ENCODE measurements at regions not wholly inside any gene's neighbourhood (a gene's known extent, or its start where the extent isn't known, plus 50 kb on each side); places are given as distances from the start of the nearest gene placed in this dataset.

DNA sequence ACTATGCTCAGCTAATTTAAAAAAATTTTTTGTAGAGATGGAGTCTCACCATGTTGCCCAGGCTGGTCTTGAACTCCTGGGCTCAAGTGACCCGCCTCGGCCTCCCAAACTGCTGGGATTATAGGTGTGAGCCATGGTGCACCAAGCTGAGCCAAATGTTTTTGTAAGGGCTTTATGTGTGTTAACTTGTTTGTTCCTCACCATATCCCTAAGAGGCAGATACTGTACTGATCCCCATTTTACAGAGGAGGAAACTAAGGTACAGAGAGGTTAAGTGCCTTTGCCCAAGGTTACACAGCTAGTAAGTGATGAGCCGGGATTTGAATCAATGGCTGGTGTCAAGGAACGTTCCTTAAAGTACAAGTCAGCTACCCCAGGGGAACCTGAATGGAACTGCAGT is 85.3 kb upstream of the KLF7 start:
- H3K27ac ChIP-seq (ENCODE audit: low read depth in 1 of 2, low read length in 2 of 2) = no peak overlapping the region
- TF ChIP-seq FOXA2 (IDR thresholded peaks at IDR 0.05) = no peak
- no peak for TF ChIP-seq YY1 (IDR thresholded peaks at IDR 0.05)
- TF ChIP-seq, protein P1, sequence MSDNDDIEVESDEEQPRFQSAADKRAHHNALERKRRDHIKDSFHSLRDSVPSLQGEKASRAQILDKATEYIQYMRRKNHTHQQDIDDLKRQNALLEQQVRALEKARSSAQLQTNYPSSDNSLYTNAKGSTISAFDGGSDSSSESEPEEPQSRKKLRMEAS (IDR thresholded peaks at IDR 0.05) = no peak
- no peak for TF ChIP-seq GABPA (IDR thresholded peaks at IDR 0.05 in 1 of 2, conservative IDR thresholded peaks at IDR 0.05 in 1 of 2)
- TF ChIP-seq, protein P2, sequence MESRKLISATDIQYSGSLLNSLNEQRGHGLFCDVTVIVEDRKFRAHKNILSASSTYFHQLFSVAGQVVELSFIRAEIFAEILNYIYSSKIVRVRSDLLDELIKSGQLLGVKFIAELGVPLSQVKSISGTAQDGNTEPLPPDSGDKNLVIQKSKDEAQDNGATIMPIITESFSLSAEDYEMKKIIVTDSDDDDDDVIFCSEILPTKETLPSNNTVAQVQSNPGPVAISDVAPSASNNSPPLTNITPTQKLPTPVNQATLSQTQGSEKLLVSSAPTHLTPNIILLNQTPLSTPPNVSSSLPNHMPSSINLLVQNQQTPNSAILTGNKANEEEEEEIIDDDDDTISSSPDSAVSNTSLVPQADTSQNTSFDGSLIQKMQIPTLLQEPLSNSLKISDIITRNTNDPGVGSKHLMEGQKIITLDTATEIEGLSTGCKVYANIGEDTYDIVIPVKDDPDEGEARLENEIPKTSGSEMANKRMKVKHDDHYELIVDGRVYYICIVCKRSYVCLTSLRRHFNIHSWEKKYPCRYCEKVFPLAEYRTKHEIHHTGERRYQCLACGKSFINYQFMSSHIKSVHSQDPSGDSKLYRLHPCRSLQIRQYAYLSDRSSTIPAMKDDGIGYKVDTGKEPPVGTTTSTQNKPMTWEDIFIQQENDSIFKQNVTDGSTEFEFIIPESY (IDR thresholded peaks at IDR 0.05) = no peak
- H3K9ac ChIP-seq (ENCODE audit: low read depth in 1 of 2, low read length in 2 of 2) = no peak overlapping the region
- no peaks in the 10 kb centered on the region for H3K27me3 ChIP-seq (ENCODE audit: control insufficient read depth in 4 of 4, insufficient read depth in 4 of 4, low read length in 3 of 4)
- no peaks in the 10 kb centered on the region for H3K9me3 ChIP-seq (ENCODE audit: control insufficient read depth in 4 of 4, low read length in 3 of 4)
- H3K4me1 ChIP-seq (ENCODE audit: control insufficient read depth in 4 of 4, insufficient read depth in 4 of 4, low read length in 3 of 4) = no peaks in the 10 kb centered on the region
- H3K36me3 ChIP-seq (ENCODE audit: control insufficient read depth in 4 of 4, insufficient read depth in 3 of 4, low read depth in 1 of 4, low read length in 3 of 4) = no peaks in the 10 kb centered on the region
- no peak for DNase-seq (ENCODE audit: low spot score)
- 92% methylated on average over 4 of the region's 4 CpGs for WGBS
- H3K4me3 ChIP-seq (ENCODE audit: low read depth in 1 of 3, low read length in 3 of 3) = no peak overlapping the region

DNA sequence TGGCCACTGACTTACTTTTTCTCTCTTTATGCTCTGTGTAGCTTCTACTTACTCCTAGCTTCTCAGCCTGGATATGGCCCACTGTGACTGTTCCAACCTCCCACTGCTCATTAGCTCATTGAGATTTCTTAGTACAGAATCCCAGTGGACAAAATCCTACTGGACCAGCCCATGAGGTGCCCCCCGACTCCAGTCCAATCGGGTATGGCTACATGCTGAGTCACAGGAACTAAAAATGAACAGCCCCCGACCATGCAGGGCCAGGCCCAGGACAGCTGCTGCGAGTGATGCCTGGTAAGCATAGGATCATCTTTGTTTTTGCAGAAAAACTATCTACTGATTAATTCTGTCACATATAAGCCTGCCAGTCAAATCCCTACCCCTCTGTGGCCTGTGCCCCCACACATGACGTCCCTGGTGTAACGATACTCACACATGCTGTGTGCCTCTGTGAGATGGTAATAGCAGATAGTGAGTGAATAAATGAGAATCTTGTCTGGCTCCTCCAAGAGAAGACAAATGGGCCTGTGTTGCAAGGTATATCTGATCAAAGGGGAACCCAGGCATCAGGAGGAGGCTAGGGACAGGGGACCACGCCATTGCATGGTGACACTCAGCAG is 85.9 kb upstream of the KLF7 start:
- H3K4me3 ChIP-seq (ENCODE audit: low read depth in 1 of 3, low read length in 3 of 3) = no peak overlapping the region
- no peaks in the 10 kb centered on the region for H3K4me1 ChIP-seq (ENCODE audit: control insufficient read depth in 4 of 4, insufficient read depth in 4 of 4, low read length in 3 of 4)
- DNase-seq (ENCODE audit: low spot score) = no peak
- no peak overlapping the region for H3K9ac ChIP-seq (ENCODE audit: low read depth in 1 of 2, low read length in 2 of 2)
- H3K27ac ChIP-seq (ENCODE audit: low read depth in 1 of 2, low read length in 2 of 2) = no peak overlapping the region
- H3K9me3 ChIP-seq (ENCODE audit: control insufficient read depth in 4 of 4, low read length in 3 of 4) = no peaks in the 10 kb centered on the region
- WGBS = 90% methylated on average over 7 of the region's 7 CpGs
- TF ChIP-seq, protein P3, sequence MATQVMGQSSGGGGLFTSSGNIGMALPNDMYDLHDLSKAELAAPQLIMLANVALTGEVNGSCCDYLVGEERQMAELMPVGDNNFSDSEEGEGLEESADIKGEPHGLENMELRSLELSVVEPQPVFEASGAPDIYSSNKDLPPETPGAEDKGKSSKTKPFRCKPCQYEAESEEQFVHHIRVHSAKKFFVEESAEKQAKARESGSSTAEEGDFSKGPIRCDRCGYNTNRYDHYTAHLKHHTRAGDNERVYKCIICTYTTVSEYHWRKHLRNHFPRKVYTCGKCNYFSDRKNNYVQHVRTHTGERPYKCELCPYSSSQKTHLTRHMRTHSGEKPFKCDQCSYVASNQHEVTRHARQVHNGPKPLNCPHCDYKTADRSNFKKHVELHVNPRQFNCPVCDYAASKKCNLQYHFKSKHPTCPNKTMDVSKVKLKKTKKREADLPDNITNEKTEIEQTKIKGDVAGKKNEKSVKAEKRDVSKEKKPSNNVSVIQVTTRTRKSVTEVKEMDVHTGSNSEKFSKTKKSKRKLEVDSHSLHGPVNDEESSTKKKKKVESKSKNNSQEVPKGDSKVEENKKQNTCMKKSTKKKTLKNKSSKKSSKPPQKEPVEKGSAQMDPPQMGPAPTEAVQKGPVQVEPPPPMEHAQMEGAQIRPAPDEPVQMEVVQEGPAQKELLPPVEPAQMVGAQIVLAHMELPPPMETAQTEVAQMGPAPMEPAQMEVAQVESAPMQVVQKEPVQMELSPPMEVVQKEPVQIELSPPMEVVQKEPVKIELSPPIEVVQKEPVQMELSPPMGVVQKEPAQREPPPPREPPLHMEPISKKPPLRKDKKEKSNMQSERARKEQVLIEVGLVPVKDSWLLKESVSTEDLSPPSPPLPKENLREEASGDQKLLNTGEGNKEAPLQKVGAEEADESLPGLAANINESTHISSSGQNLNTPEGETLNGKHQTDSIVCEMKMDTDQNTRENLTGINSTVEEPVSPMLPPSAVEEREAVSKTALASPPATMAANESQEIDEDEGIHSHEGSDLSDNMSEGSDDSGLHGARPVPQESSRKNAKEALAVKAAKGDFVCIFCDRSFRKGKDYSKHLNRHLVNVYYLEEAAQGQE (IDR thresholded peaks at IDR 0.05) = no peak
- TF ChIP-seq, protein P1 (IDR thresholded peaks at IDR 0.05) = no peak
- TF ChIP-seq, protein P4, sequence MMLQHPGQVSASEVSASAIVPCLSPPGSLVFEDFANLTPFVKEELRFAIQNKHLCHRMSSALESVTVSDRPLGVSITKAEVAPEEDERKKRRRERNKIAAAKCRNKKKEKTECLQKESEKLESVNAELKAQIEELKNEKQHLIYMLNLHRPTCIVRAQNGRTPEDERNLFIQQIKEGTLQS (IDR thresholded peaks at IDR 0.05) = no peak
- TF ChIP-seq TAF1 (conservative IDR thresholded peaks at IDR 0.05) = no peak
- no peak for TF ChIP-seq HNF4A (conservative IDR thresholded peaks at IDR 0.05)
- no peak for TF ChIP-seq YY1 (IDR thresholded peaks at IDR 0.05)
- TF ChIP-seq HNF4G (IDR thresholded peaks at IDR 0.05) = no peak
- no peak for TF ChIP-seq RXRA (IDR thresholded peaks at IDR 0.05)
- TF ChIP-seq, protein P5, sequence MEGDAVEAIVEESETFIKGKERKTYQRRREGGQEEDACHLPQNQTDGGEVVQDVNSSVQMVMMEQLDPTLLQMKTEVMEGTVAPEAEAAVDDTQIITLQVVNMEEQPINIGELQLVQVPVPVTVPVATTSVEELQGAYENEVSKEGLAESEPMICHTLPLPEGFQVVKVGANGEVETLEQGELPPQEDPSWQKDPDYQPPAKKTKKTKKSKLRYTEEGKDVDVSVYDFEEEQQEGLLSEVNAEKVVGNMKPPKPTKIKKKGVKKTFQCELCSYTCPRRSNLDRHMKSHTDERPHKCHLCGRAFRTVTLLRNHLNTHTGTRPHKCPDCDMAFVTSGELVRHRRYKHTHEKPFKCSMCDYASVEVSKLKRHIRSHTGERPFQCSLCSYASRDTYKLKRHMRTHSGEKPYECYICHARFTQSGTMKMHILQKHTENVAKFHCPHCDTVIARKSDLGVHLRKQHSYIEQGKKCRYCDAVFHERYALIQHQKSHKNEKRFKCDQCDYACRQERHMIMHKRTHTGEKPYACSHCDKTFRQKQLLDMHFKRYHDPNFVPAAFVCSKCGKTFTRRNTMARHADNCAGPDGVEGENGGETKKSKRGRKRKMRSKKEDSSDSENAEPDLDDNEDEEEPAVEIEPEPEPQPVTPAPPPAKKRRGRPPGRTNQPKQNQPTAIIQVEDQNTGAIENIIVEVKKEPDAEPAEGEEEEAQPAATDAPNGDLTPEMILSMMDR (IDR thresholded peaks at IDR 0.05; ENCODE audit: low read depth, low read length, missing input control) = no peak
- no peak for TF ChIP-seq SP1 (IDR thresholded peaks at IDR 0.05)
- no peak for TF ChIP-seq FOXA2 (IDR thresholded peaks at IDR 0.05)
- no peak for TF ChIP-seq RAD21 (IDR thresholded peaks at IDR 0.05)
- TF ChIP-seq NR2F2 (IDR thresholded peaks at IDR 0.05) = no peak
- no peak for TF ChIP-seq FOXA1 (IDR thresholded peaks at IDR 0.05)
- TF ChIP-seq, protein P2 (IDR thresholded peaks at IDR 0.05) = no peak
- no peak for TF ChIP-seq GABPA (IDR thresholded peaks at IDR 0.05 in 1 of 2, conservative IDR thresholded peaks at IDR 0.05 in 1 of 2)
- TF ChIP-seq JUND (IDR thresholded peaks at IDR 0.05) = no peak
- H3K27me3 ChIP-seq (ENCODE audit: control insufficient read depth in 4 of 4, insufficient read depth in 4 of 4, low read length in 3 of 4) = no peaks in the 10 kb centered on the region
- no peaks in the 10 kb centered on the region for H3K36me3 ChIP-seq (ENCODE audit: control insufficient read depth in 4 of 4, insufficient read depth in 3 of 4, low read depth in 1 of 4, low read length in 3 of 4)

Data from liver (tissue), 8 donors.